Keratinocyte (primary cell): ENCODE measurements at regions not wholly inside any gene's neighbourhood (a gene's known extent, or its start where the extent isn't known, plus 50 kb on each side); places are given as distances from the start of the nearest gene placed in this dataset.

ENCODE experiments used
- CTCF ChIP-seq, 3 experiments: IDR thresholded peaks in 1 of 3; conservative IDR thresholded peaks in 1 of 3; optimal IDR thresholded peaks in 1 of 3; 2 replicates in 2 of 3; 3 replicates in 1 of 3; pipeline versions ENCODE3 to v1.5.1; 2011; ENCODE audit warnings: low read length in 3 of 3, mild to moderate bottlenecking in 3 of 3, moderate library complexity in 2 of 3, control low read depth in 1 of 3, inconsistent platforms in 1 of 3; ENCODE audit not compliant: insufficient read depth in 2 of 3; ENCODE audit errors: extremely low read depth in 1 of 3
- EZH2 ChIP-seq: IDR thresholded peaks from one replicate; pipeline ENCODE4 v1.6.1; 2012; ENCODE audit warnings: inconsistent platforms, mild to moderate bottlenecking, low read length, moderate library complexity

- TF ChIP-seq CTCF (optimal IDR thresholded peaks at IDR 0.05 in 1 of 3, IDR thresholded peaks at IDR 0.05 in 1 of 3, conservative IDR thresholded peaks at IDR 0.05 in 1 of 3; ENCODE audit: extremely low read depth in 1 of 3, insufficient read depth in 2 of 3, low read length in 3 of 3) (no peak), EZH2 (no peak)
Measured at GRCh38 chr20:24406750-24407149, 62.7 kb upstream of the SYNDIG1 start.
